ACHN (cell line): ENCODE measurements at regions not wholly inside any gene's neighbourhood (a gene's known extent, or its start where the extent isn't known, plus 50 kb on each side); places are given as distances from the start of the nearest gene placed in this dataset.

Experiments used
- DNase-seq: peaks from one replicate; pipeline ENCODE4 v3.0.0-alpha.2; 2015
- in situ Hi-C: cut with HindIII; loops from 2 replicates; pipeline ENCODE4 v1.10.0; 2017; ENCODE audit warnings: low sequenced_read_pairs, low pct_ligation_motif_present, low pct_unique_long_range_greater_than_20kb

DNA sequence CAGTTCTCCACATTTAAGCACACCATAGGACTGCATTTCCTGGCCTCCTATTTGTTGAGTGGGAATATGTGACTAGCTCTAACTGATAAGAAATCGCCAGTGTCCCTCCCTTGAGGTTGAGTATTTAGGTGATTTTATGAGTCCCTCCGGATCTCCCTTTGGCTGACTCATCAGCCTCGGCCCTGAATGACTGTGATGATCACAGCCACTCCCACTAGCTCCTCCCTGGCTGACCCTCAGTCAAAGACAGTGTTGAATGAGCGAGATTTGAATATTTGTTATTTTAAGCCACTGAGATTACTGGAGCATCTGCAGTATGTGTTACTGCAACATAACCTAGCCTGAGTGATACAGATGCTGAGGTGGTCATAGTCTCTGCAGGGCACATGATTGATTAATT lies 515.3 kb downstream of the EPHB1 start:
- in situ Hi-C loops, result no loop called here
- peak; percentile 0 for DNase-seq

DNA sequence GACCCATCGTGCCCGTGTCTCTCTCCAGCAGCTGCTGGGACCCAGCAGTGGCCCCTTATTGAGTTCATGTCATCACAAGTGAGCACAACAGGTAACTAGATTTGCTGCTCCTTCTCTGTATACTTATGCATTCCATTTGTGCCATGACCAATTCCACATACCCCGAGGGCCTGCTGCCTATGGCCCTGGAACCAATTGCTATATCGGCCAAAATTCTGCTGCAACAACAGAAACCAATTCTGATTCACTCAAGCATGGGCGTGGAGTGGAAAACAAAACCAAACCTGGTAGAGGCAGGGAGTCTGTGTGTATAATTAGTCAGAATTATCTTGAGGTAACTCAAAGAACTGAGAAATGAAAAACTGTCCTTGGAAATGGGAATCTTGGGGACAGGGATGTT lies 516.6 kb downstream of the EPHB1 start:
- no peak for DNase-seq
- in situ Hi-C loops, result no loop called here

DNA sequence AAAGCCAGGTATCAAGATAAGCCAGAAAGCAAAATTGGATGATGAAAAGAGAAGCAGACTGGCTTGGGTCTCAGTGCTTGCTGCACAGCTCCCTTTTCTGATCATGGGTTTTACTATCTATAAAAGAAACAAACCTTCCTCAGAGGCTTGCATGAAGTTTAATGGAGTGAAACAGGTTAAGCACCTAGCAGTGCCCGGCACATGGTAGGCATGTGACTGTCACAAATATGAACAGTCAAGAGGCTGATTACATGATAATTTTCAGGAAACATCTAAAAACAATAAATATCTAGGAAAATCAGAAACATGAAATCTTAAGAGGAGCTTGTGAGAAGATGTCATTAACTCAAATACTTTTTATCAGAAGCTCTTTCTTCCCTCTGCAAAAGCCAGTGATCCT lies 519.2 kb downstream of the EPHB1 start:
- in situ Hi-C loops, result no loop called here
- DNase-seq, result no peak

DNA sequence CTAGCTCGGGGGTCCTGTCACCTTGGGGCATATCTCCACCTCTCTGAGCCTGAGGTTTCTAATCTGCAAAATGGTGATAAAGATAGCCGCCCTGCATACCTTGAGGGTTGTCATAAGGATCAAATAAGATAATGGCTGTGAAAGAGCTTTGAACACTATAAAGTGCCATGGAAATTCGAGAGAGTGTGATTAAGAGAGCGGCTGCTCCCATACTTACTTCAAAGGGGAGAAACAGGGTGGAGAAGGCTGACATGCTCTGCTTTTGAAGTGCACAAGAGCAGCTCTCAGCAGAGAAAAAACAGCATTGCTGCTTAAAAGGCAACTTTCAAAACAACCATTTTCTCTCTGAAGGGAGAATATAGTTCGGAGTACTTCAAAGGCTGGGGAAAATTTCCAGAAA lies 529.2 kb downstream of the EPHB1 start:
- no peak for DNase-seq
- in situ Hi-C loops, result no loop called here

DNA sequence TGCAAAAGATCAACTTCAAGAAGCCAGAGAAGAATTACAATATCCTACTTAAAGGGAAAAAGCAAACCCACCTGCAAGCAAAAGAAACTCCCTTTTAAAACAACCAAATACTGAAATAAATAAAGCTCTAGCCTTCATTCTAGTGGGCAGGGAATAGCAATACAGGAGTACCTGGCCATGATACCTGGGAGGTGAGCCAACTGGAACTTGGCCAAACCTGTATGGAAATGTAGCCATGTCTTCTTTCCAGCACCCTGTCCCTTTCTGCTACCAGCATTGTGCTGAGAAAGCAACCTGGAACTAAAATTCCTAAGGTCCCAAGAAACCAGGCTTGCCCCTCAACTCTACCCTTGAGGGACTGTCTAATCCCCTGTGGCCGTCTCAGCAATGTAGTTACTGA lies 530.0 kb downstream of the EPHB1 start:
- DNase-seq, result no peak

DNA sequence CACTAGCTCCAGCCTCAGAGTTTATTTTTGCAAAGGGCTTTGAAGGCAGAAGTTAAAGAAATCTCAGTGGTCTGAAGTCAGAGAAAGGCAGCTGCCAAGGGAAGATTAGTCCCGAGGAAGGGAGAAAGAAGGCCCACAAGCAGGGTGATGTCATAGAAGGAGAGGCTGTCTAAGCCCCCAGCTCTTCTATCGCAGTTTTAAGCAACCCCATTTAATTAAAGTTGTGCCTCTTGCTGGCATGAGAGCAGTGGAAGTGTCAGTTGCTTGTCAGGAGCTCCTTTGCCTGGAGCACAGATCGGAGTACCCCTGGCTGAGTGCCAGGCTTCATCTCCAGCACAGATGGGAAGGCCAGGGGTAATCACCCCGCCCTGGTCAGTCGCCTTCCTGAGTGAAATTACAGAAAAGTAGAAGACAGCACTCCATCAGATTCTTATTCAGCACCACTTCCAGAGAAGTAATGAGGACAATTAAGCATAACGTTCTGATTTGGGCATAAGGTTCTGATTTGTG lies 530.7 kb downstream of the EPHB1 start:
- in situ Hi-C loops, result no loop called here
- no peak for DNase-seq

More for the DNA sequence above, 530.0 kb downstream of the EPHB1 start:
- in situ Hi-C loops, result no loop called here

DNA sequence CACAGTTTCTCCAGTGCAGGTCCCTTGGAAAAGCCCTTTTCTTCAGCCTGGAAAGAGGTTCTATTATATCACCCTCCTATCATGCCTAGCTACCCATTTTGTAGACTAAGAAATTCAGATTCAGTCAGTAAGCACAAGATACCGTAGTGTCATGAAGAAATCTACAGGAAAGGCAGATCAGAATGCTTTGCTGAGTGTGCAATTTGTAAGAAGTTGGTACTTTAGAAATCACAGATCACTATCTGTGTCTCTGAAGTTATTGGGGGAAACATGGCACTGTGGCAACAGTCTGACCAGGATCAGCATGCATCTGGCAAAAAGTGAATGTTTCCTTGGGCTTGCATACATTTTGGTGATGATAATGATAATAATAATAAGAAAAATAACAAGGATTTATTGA lies 531.8 kb downstream of the EPHB1 start:
- in situ Hi-C loops, result no loop called here
- no peak for DNase-seq

DNA sequence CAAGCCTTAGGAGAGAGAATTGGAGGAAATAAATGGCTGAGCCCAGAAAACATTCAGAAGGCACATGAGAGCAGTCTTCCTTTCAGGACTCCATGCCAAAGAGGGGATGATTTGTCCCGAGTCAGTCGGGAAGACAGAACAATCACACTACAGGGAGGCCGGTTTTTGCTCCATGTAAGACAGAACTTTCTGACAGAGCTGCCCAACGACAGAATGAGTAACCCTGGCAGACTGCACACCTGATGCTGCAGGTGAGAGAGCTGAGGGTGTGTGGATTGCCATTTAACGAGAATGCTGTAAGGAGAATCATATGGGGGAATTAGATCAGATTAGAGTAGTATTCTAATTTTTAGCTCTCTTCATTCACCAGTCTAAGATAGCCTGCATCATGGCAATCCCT lies 533.0 kb downstream of the EPHB1 start:
- in situ Hi-C loops, result no loop called here
- DNase-seq, result no peak

DNA sequence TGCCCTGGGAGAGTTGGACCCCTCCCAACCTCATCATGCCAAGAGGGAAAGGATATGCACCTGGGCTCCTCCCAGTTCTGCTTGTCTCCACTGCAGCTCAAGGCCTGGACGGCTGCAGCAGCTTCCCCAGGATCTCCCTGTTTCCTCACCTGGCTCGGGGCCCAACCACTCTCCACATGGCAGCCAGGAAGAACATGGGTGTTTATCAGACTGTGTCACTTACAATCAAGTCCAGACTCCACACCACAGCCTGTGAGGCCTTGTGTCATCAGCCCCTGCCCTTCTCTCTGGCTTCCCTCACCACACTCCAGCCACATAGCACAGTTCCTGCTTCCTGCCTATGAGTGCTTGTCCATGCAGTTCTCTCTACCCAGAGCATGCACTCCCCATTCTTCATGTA lies 534.4 kb downstream of the EPHB1 start:
- in situ Hi-C loops, result no loop called here
- DNase-seq, result no peak

DNA sequence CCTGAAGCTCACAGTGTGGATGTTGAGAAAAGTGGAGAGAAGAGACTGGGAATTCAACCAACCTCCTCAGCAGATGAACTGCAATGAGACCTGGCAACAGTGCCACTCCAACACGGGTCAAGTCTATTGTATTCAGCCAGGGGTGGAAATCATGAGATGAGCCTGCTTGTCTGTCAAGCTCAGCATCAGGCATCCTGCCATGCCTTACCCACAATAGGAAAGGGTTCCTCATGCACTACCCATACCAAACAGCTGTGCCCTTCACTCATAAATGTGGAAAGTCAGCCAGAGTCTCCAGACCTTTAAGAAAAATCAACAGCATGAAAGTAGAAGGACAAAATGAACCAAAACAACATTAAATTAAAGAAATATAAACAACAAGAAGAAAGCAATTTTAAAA lies 542.1 kb downstream of the EPHB1 start:
- no peak for DNase-seq
- in situ Hi-C loops, result no loop called here

DNA sequence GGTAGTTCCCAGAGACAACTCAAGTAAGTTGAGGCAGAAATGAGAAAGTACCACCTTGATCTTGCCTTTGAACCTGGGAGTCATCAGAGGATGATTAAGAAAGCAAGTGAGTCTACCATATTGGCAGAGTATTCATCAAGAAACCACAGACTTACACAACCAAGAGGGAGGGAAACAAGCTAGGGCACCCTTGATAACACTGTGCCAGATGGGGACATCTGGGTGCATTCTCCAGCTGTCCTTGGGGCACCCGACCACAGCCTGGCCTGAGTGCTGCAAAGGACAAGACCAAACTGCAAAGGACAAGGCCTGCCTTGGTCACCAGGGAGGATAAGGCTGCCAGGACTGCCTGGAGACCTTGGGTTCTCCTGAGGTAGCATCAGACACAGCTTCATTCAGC lies 553.6 kb downstream of the EPHB1 start:
- in situ Hi-C loops, result no loop called here
- no peak for DNase-seq

DNA sequence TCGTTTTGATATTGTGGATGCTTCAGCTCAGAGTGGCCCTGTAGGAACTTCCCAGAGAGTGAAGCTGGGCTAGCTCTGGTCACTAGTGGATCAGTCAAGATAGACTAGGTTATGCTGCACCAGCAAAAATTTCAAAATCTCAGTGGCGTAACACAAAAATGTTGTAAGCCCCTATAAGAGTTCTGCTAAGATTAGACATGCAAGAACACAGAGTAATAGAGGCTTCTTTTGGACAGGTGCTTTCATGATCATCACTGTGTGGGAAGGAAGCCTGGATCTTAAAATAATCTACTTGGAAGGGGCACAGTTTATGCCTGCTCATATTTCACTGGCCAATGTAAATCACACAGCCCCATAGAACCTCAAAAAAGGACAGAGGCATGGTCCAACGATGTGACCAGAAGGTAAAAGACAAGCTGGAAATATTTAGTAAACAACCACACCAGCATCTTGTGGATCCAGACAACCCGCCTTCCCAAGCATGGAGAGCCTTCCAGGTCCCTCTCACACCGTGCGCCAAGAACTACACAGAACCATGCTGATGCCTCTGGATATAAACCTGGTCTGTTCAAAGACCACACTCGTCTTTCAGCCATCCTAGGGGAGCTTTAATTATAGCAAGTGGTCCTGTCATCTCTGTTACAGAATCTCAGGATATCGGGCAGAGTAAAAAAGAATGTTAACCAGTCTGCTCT lies 554.3 kb downstream of the EPHB1 start:
- DNase-seq, result no peak
- in situ Hi-C loops, result no loop called here

DNA sequence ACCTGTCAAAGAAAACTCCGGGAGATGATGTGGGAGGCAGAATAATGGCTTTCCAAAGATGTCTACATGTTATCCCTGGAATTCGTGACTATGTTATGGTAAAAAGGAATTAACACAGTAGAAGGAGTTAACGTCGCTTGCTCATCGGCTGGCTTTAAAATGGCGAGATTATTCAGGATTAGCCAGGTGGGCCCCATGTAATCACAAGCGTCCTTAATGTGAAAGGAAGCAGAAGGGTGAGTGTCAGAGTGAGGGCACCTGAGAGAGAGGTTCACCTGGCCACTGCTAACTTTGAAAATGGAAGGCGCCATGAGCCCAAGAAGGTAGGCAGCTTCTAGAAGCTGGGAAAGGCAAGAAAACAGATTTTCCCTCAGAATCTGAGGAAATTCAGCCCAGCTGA lies 557.2 kb downstream of the EPHB1 start:
- in situ Hi-C loops, result no loop called here
- no peak for DNase-seq

DNA sequence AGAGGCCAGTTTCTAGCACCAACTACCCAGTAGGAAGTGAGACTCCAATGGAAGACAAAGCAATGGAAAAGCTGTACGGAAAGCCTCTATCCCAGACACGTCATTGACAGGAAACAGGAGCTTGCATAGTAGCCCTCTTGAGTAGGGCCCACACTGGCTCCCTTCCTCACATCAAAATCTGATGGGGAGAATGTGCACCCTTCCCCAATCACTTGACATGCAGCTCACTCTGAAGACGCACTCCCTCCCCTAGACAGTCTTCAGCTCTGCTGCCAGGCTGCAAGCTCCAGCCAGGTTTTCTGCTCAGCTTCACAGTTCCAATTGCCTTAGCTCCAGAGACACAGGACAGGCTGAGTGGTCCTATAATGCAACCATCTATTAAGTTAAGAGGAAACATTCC lies 567.8 kb downstream of the EPHB1 start:
- no peak for DNase-seq
- in situ Hi-C loops, result no loop called here

DNA sequence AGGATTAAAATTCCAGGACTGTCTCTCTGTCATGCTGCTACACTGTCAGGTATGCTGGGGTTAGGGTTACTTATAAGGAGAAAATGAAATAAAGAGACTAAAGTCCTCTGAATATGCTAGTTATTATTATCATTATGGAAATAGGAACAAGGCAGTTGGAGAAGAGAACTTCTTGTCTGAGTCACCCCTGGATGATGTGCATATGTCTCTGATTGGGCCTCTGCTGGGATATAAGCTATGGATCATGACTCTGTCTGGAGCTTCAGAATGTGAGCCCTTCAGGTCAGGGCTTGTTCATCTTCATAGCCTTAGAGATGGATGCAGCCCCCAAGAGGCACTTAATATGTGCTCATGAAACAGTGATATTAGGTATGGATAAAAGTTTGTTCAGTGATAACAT lies 569.6 kb downstream of the EPHB1 start:
- no peak for DNase-seq
- in situ Hi-C loops, result no loop called here

DNA sequence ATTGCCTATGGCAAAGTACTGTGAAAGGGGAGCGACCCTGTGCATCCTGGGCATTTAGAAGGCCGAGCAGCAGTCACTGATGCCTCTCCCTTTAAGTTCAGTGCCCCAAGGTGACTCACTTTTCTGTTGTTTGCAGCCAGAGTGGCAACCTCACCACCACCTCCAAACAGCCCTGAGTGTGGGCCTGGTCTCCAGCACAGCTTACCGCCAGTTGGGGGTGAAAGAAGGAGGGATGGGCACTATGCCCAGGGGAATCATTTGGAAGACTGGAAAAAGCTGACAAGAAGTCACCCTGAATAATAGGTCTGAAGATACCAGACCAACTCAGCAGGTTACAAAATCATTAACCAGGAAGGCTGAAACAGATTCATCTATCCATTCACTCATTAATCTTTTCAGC lies 571.8 kb downstream of the EPHB1 start:
- in situ Hi-C loops, result no loop called here
- no peak for DNase-seq

DNA sequence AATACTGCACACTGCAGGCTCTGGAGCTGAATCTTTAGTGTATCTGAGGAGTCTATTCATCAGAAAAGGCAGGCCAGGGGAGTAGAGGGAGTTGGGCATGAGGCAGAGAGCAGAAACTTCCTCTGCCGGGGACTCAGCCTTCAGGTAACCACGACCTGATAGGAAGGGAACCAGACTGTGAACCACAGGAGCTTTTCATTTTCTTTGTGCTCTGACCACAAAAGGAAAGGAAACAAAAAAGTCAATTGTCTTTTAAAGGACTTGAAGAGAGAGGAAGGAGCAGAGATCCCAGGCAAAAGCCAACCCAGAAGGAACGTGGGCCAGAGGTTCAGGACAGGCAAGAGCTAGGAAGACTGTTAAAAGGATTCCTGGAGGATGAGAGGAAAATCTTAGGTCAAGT lies 573.3 kb downstream of the EPHB1 start:
- DNase-seq, result no peak
- in situ Hi-C loops, result no loop called here

DNA sequence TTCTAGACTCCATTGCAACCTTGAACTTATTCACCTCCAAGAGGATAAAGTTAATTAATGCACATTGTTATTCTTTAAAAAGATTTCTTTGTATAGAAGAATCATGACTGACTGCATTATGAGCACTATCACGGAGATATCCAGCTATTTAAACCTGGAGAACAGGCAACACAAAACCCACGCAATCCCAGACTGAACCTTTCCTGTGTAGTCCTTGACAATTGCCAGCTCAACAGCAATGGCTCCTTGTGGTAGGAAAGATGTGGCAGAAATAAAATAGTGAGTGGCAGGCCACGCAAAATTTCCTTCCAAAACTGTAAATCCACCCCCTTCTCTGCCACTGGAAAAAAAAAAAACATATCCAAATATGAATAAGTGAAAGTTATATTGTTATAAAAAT lies 573.7 kb downstream of the EPHB1 start:
- in situ Hi-C loops, result no loop called here
- no peak for DNase-seq

DNA sequence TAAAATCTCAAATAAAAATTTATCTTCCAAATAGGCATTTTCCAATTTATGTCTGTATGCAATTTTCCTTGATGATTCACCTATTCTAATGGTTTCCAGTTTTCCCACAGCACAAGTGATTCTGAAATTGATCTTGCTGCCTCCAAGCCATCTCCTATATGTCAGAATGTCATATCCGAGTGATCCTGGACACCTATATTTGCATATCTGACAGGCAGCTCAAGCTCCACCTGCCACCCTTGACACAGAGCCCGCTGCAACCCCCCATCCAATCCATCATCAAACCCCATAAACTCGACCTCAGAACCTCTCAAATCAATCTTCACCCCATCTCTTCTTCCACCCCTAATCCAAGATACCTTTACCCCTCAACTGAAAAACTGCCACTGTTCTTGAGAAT lies 579.5 kb downstream of the EPHB1 start:
- in situ Hi-C loops, result no loop called here
- no peak for DNase-seq

DNA sequence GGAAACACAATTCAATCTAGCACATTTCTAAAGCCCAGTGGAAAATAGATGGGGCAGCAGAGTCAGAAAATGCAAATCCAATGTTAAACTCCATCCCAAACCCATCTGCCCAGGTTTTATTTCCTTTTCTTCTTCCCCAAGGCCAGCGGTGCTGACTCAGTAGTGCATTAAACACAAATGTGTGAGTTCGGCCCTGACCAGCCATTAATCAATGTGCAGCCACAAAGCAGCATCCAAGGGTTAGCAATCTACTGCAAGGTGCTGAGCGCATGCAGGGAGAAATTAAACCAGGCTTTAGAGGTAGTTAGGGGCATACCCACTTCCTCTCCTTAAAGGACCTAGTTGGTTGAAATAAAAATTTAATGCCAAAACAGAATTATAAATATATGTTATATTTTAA lies 583.3 kb upstream of the PPP2R3A start:
- no peak for DNase-seq
- in situ Hi-C loops, result no loop called here

DNA sequence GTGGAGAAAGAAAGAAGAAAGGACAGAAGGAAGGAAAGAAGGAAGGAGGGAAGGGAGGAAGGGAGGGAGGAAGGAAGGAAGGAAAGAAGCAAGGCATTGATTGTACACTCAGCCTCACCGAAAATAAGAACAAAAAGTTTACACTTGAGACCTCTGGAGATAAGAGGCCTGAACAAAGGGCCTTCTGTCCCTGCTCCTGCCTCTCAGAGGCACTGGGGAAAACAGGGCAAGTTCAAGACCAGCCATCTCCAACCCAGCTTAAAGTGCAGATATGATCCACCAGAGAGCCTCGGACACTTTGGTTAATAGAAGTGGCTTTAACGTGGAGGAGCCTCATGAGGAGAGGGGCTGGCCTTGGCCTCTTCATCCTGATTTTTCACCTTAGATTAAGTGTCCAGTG lies 582.9 kb upstream of the PPP2R3A start:
- in situ Hi-C loops, result no loop called here
- DNase-seq, result no peak
